NOMO-1 (cell line): ENCODE measurements at regions not wholly inside any gene's neighbourhood (a gene's known extent, or its start where the extent isn't known, plus 50 kb on each side); places are given as distances from the start of the nearest gene placed in this dataset.
A peak's percentile ranks its signal among the peaks of the same experiment; 100 is the strongest.
"Not testable (repeated sequence)": the region's sequence is repeated elsewhere in the genome, so short reads cannot be mapped to it uniquely, and the experiment has no call there.

Experiments
- DNase-seq, 2 experiments: peaks; one replicate each; lab custom pipeline; 2025; ENCODE audit not compliant: unreplicated experiment in 2 of 2; lab: John Stamatoyannopoulos, UW

GRCh38 chr11:92168936-92169335 lies 55.7 kb upstream of the FAT3 start:
- DNase-seq, result no peak

GRCh38 chr11:92167571-92167970 lies 57.0 kb upstream of the FAT3 start:
- no peak for DNase-seq

GRCh38 chr11:92166335-92166734 lies 58.3 kb upstream of the FAT3 start:
- DNase-seq, result no peak

GRCh38 chr11:92163879-92164278 lies 60.7 kb upstream of the FAT3 start:
- DNase-seq, result no peak

- DNase-seq, result no peak
These were observed 61.8 kb upstream of the FAT3 start for GRCh38 chr11:92162776-92163175.

- peak in 1 of 2 experiments; percentile 5 for DNase-seq
These were observed 64.7 kb upstream of the FAT3 start for GRCh38 chr11:92159931-92160330.

GRCh38 chr11:92157390-92157789 lies 67.2 kb upstream of the FAT3 start:
- not testable (repeated sequence) for DNase-seq

- DNase-seq, result no peak
These were observed 70.0 kb upstream of the FAT3 start for GRCh38 chr11:92154611-92155010.

- no peak for DNase-seq
These were observed 70.5 kb upstream of the FAT3 start for GRCh38 chr11:92154110-92154509.

GRCh38 chr11:92153542-92153941 lies 71.1 kb upstream of the FAT3 start:
- DNase-seq, result no peak

GRCh38 chr11:92152245-92152644 lies 72.4 kb upstream of the FAT3 start:
- DNase-seq, result no peak

GRCh38 chr11:92149996-92150395 lies 74.6 kb upstream of the FAT3 start:
- DNase-seq, result no peak

- DNase-seq, result no peak
These were observed 82.9 kb upstream of the FAT3 start for GRCh38 chr11:92141725-92142124.

GRCh38 chr11:92141159-92141558 lies 83.5 kb upstream of the FAT3 start:
- no peak for DNase-seq

- no peak for DNase-seq
These were observed 84.6 kb upstream of the FAT3 start for GRCh38 chr11:92140021-92140420.

GRCh38 chr11:92138296-92138695 lies 86.3 kb upstream of the FAT3 start:
- no peak for DNase-seq

- no peak for DNase-seq
These were observed 86.9 kb upstream of the FAT3 start for GRCh38 chr11:92137747-92138146.

GRCh38 chr11:92136797-92137196 lies 87.8 kb upstream of the FAT3 start:
- DNase-seq, result no peak

GRCh38 chr11:92131289-92131865 lies 93.2 kb upstream of the FAT3 start:
- DNase-seq, result no peak

- DNase-seq, result no peak
These were observed 94.2 kb upstream of the FAT3 start for GRCh38 chr11:92130421-92130831.

GRCh38 chr11:92129811-92130210 lies 94.8 kb upstream of the FAT3 start:
- DNase-seq, result no peak

- DNase-seq, result no peak
These were observed 96.6 kb upstream of the FAT3 start for GRCh38 chr11:92128026-92128425.

- DNase-seq, result no peak
These were observed 99.3 kb upstream of the FAT3 start for GRCh38 chr11:92125321-92125720.
